ENCODE measurements at regions not wholly inside any gene's neighbourhood (a gene's known extent, or its start where the extent isn't known, plus 50 kb on each side); places are given as distances from the start of the nearest gene placed in this dataset.
A peak's percentile ranks its signal among the peaks of the same experiment; 100 is the strongest.

DNA sequence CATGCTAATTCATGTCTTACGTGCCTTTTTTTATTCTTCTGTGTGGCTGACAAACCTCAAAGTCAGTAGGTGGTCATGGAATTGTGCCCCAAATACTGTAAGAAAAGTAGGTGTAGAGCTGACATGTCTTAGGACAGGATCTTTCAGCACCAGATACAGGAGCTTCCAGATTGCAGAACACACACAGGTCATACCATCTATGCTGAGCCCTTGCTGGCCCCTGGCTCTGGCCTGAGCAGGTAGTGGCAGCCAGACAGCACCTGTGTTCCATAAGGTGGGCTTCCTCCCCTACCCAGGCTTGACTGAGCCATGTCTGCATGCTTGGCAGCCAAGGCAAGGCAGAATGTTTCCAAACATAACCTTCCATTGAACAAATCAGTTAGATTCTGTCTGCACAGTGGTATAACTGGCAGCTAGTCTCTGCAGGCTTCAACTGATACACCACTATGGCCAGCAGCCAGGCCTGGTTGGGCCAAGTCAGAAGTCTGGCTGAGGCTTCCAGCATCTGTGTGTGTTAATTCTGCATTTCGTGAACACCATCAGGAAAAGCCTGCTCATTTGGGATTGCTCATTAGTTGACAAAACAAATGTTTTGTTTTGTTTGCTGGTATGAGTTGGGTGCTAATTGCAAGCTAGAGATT is 366.5 kb downstream of the FOXA2 start:
- Histone ChIP-seq H4K20me1 (ENCODE audit: control insufficient read depth, extremely low read depth, insufficient read depth, low read length) (no peaks in the 10 kb centered on the region), H3K36me3 (ENCODE audit: control insufficient read depth in 2 of 2, extremely low read depth in 1 of 2, insufficient read depth in 2 of 2, low read length in 2 of 2) (no peaks in the 10 kb centered on the region), H3K4me2 (ENCODE audit: control insufficient read depth, extremely low read depth, insufficient read depth, low read depth, low read length) (no peak overlapping the region), H2AFZ (ENCODE audit: control insufficient read depth, low read length) (no peak overlapping the region), H3K79me2 (ENCODE audit: control insufficient read depth, insufficient read depth, low read length) (no peaks in the 10 kb centered on the region), H3K9me1 (ENCODE audit: control insufficient read depth, extremely low read depth, insufficient read depth, low read length) (no peaks in the 10 kb centered on the region), H3K9ac (ENCODE audit: control insufficient read depth, extremely low read depth, insufficient read depth, low read length) (no peak overlapping the region), H3K9me3 (ENCODE audit: control insufficient read depth, low read depth, low read length) (no peaks in the 10 kb centered on the region), H3K27ac (ENCODE audit: control insufficient read depth, insufficient read depth, low read length) (no peak overlapping the region), H3K27me3 (ENCODE audit: control insufficient read depth, extremely low read depth, insufficient read depth, low read length) (no peaks in the 10 kb centered on the region), H3K4me1 (ENCODE audit: control insufficient read depth, extremely low read depth, insufficient read depth, low read length) (peaks cover 3% of the 10 kb centered on the region), H3K4me3 (ENCODE audit: control insufficient read depth in 2 of 3, extremely low read depth in 1 of 3, insufficient read depth in 2 of 3, low read depth in 1 of 3, low read length in 3 of 3) (no peak overlapping the region)
- DNase-seq (ENCODE audit: low read depth, low spot score) (no peak), FAIRE-seq (peak; percentile 51)
- TF ChIP-seq, protein P1, sequence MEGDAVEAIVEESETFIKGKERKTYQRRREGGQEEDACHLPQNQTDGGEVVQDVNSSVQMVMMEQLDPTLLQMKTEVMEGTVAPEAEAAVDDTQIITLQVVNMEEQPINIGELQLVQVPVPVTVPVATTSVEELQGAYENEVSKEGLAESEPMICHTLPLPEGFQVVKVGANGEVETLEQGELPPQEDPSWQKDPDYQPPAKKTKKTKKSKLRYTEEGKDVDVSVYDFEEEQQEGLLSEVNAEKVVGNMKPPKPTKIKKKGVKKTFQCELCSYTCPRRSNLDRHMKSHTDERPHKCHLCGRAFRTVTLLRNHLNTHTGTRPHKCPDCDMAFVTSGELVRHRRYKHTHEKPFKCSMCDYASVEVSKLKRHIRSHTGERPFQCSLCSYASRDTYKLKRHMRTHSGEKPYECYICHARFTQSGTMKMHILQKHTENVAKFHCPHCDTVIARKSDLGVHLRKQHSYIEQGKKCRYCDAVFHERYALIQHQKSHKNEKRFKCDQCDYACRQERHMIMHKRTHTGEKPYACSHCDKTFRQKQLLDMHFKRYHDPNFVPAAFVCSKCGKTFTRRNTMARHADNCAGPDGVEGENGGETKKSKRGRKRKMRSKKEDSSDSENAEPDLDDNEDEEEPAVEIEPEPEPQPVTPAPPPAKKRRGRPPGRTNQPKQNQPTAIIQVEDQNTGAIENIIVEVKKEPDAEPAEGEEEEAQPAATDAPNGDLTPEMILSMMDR (optimal IDR thresholded peaks at IDR 0.05 in 1 of 3, IDR thresholded peaks at IDR 0.05 in 1 of 3, conservative IDR thresholded peaks at IDR 0.05 in 1 of 3; ENCODE audit: extremely low read depth in 1 of 3, insufficient read depth in 2 of 3, low read length in 3 of 3) = no peak
- TF ChIP-seq EZH2 (IDR thresholded peaks at IDR 0.05; ENCODE audit: low read length) = no peak
- dilution Hi-C loops (cut with MboI; ENCODE audit: extremely low pct_ligation_motif_present, low sequenced_read_pairs) = no loop called here

DNA sequence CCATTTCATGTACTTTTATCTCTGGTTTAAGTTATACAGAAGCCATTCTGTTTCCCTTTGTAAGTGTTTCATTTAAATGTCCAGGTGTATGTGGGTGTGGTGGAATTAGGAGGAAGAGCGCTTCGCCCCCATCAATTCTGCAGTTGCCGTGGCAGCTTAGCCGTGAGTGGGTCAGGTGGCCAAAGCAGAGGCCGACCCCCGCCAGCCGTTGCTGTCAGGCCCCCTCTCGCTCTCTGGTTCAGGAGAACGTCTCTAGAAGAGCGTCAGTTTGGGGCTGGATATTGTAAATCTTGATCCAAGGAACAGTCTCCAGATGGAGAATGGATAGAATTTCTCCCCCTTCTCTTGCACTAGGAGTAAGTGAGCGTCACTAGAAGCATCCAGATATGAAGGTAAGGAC is 367.4 kb downstream of the FOXA2 start:
- TF ChIP-seq, protein P1 (optimal IDR thresholded peaks at IDR 0.05 in 1 of 3, IDR thresholded peaks at IDR 0.05 in 1 of 3, conservative IDR thresholded peaks at IDR 0.05 in 1 of 3; ENCODE audit: extremely low read depth in 1 of 3, insufficient read depth in 2 of 3, low read length in 3 of 3) = no peak
- TF ChIP-seq EZH2 (IDR thresholded peaks at IDR 0.05; ENCODE audit: low read length) = no peak
- peak overlapping the region in 1 of 3 experiments; percentile 5 for H3K4me3 ChIP-seq (ENCODE audit: control insufficient read depth in 2 of 3, extremely low read depth in 1 of 3, insufficient read depth in 2 of 3, low read depth in 1 of 3, low read length in 3 of 3)
- no peak overlapping the region for H3K27ac ChIP-seq (ENCODE audit: control insufficient read depth, insufficient read depth, low read length)
- no peaks in the 10 kb centered on the region for H4K20me1 ChIP-seq (ENCODE audit: control insufficient read depth, extremely low read depth, insufficient read depth, low read length)
- H2AFZ ChIP-seq (ENCODE audit: control insufficient read depth, low read length) = peak overlapping the region; percentile 22
- no peaks in the 10 kb centered on the region for H3K9me1 ChIP-seq (ENCODE audit: control insufficient read depth, extremely low read depth, insufficient read depth, low read length)
- H3K9me3 ChIP-seq (ENCODE audit: control insufficient read depth, low read depth, low read length) = no peaks in the 10 kb centered on the region
- H3K4me1 ChIP-seq (ENCODE audit: control insufficient read depth, extremely low read depth, insufficient read depth, low read length) = peaks cover 3% of the 10 kb centered on the region
- no peak for FAIRE-seq
- H3K4me2 ChIP-seq (ENCODE audit: control insufficient read depth, extremely low read depth, insufficient read depth, low read depth, low read length) = peak overlapping the region; percentile 56
- no peaks in the 10 kb centered on the region for H3K36me3 ChIP-seq (ENCODE audit: control insufficient read depth in 2 of 2, extremely low read depth in 1 of 2, insufficient read depth in 2 of 2, low read length in 2 of 2)
- dilution Hi-C loops (cut with MboI; ENCODE audit: extremely low pct_ligation_motif_present, low sequenced_read_pairs) = no loop called here
- no peak for DNase-seq (ENCODE audit: low read depth, low spot score)
- H3K79me2 ChIP-seq (ENCODE audit: control insufficient read depth, insufficient read depth, low read length) = no peaks in the 10 kb centered on the region
- H3K9ac ChIP-seq (ENCODE audit: control insufficient read depth, extremely low read depth, insufficient read depth, low read length) = no peak overlapping the region
- no peaks in the 10 kb centered on the region for H3K27me3 ChIP-seq (ENCODE audit: control insufficient read depth, extremely low read depth, insufficient read depth, low read length)
